ENCODE measurements at regions not wholly inside any gene's neighbourhood (a gene's known extent, or its start where the extent isn't known, plus 50 kb on each side); places are given as distances from the start of the nearest gene placed in this dataset.

- TF ChIP-seq POLR2A (IDR thresholded peaks at IDR 0.05; ENCODE audit: low read depth, low read length) (no peak), POLR2AphosphoS5 (IDR thresholded peaks at IDR 0.05; ENCODE audit: low read depth, low read length) (no peak), TAF1 (IDR thresholded peaks at IDR 0.05; ENCODE audit: borderline replicate concordance, low read depth, low read length) (no peak)
These were observed 121.5 kb downstream of the ASCL4 start for GRCh38 chr12:107895966-107896365.
